ENCODE measurements at regions not wholly inside any gene's neighbourhood (a gene's known extent, or its start where the extent isn't known, plus 50 kb on each side); places are given as distances from the start of the nearest gene placed in this dataset.
A peak's percentile ranks its signal among the peaks of the same experiment; 100 is the strongest.

DNA sequence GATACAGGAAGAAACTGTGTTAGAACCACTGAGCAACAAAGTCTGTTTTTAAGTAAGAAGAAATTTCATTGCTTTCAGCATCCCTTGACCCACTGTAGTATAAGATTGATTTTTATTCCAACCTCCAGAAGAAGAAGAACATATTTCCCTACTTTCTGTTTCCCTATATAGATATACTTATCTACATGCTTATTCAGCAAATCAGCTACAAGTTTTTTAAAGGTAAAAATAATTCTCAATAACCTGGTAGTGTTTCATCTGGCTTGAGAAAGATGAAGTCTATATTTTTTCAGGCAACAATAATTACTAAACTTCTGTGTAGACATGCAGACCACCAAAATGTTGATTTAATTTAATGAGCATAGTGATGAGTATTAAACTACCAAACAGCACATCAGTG lies 201.0 kb downstream of the OSTF1 start:
- Histone ChIP-seq H3K27me3 (ENCODE audit: insufficient read depth, low read length, poor library complexity, severe bottlenecking) (no peaks in the 10 kb centered on the region), H3K4me2 (ENCODE audit: low read depth, low read length, poor library complexity, severe bottlenecking) (no peak overlapping the region), H3K9me3 (ENCODE audit: insufficient read depth, low read depth, low read length) (no peaks in the 10 kb centered on the region), H3F3A (ENCODE audit: low read depth) (no peaks in the 10 kb centered on the region), H3K9me2 (replicated peaks; ENCODE audit: low read depth, low read length) (no peaks in the 10 kb centered on the region), H4K20me1 (ENCODE audit: insufficient read depth, low read length, poor library complexity, severe bottlenecking) (no peaks in the 10 kb centered on the region), H3K4me3 (ENCODE audit: low read length, poor library complexity, severe bottlenecking) (no peak overlapping the region), H3K9ac (ENCODE audit: low read depth, low read length, poor library complexity, severe bottlenecking) (no peak overlapping the region), H3K79me2 (ENCODE audit: insufficient read depth, low read length) (no peaks in the 10 kb centered on the region), H2AFZ (ENCODE audit: low read length) (no peak overlapping the region), H3K4me1 (ENCODE audit: insufficient read depth, low read length, poor library complexity, severe bottlenecking) (no peaks in the 10 kb centered on the region), H3K36me3 (ENCODE audit: insufficient read depth, low read length) (no peaks in the 10 kb centered on the region)
- TF ChIP-seq, protein P1, sequence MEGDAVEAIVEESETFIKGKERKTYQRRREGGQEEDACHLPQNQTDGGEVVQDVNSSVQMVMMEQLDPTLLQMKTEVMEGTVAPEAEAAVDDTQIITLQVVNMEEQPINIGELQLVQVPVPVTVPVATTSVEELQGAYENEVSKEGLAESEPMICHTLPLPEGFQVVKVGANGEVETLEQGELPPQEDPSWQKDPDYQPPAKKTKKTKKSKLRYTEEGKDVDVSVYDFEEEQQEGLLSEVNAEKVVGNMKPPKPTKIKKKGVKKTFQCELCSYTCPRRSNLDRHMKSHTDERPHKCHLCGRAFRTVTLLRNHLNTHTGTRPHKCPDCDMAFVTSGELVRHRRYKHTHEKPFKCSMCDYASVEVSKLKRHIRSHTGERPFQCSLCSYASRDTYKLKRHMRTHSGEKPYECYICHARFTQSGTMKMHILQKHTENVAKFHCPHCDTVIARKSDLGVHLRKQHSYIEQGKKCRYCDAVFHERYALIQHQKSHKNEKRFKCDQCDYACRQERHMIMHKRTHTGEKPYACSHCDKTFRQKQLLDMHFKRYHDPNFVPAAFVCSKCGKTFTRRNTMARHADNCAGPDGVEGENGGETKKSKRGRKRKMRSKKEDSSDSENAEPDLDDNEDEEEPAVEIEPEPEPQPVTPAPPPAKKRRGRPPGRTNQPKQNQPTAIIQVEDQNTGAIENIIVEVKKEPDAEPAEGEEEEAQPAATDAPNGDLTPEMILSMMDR (conservative IDR thresholded peaks at IDR 0.05; ENCODE audit: low read length), result no peak
- no peak for TF ChIP-seq EZH2phosphoT487 (IDR thresholded peaks at IDR 0.05; ENCODE audit: borderline replicate concordance)

GRCh38 chr9:75299324-75299723 lies 211.0 kb downstream of the OSTF1 start:
- H3K4me3 ChIP-seq (ENCODE audit: low read length, poor library complexity, severe bottlenecking), result no peak overlapping the region
- no peaks in the 10 kb centered on the region for H3F3A ChIP-seq (ENCODE audit: low read depth)
- no peaks in the 10 kb centered on the region for H3K27me3 ChIP-seq (ENCODE audit: insufficient read depth, low read length, poor library complexity, severe bottlenecking)
- no peaks in the 10 kb centered on the region for H3K79me2 ChIP-seq (ENCODE audit: insufficient read depth, low read length)
- no peaks in the 10 kb centered on the region for H3K9me3 ChIP-seq (ENCODE audit: insufficient read depth, low read depth, low read length)
- H3K9ac ChIP-seq (ENCODE audit: low read depth, low read length, poor library complexity, severe bottlenecking), result no peak overlapping the region
- no peaks in the 10 kb centered on the region; the same call in 1 of the 2 replicates for H3K9me2 ChIP-seq (replicated peaks; ENCODE audit: low read depth, low read length)
- no peak overlapping the region for H2AFZ ChIP-seq (ENCODE audit: low read length)
- TF ChIP-seq, protein P1 (conservative IDR thresholded peaks at IDR 0.05; ENCODE audit: low read length), result no peak
- no peak for TF ChIP-seq EZH2phosphoT487 (IDR thresholded peaks at IDR 0.05; ENCODE audit: borderline replicate concordance)
- H3K4me1 ChIP-seq (ENCODE audit: insufficient read depth, low read length, poor library complexity, severe bottlenecking), result no peaks in the 10 kb centered on the region
- H3K4me2 ChIP-seq (ENCODE audit: low read depth, low read length, poor library complexity, severe bottlenecking), result no peak overlapping the region
- H3K36me3 ChIP-seq (ENCODE audit: insufficient read depth, low read length), result no peaks in the 10 kb centered on the region
- no peaks in the 10 kb centered on the region for H4K20me1 ChIP-seq (ENCODE audit: insufficient read depth, low read length, poor library complexity, severe bottlenecking)

- TF ChIP-seq, protein P1 (conservative IDR thresholded peaks at IDR 0.05; ENCODE audit: low read length), result peak; percentile 22; the same call in 1 of the 2 replicates
- no peak for TF ChIP-seq EZH2phosphoT487 (IDR thresholded peaks at IDR 0.05; ENCODE audit: borderline replicate concordance)
Measured at GRCh38 chr9:75333624-75334023, 245.3 kb downstream of the OSTF1 start.

More at GRCh38 chr9:75333624-75334023, 245.3 kb downstream of the OSTF1 start:
- Histone ChIP-seq H4K20me1 (ENCODE audit: insufficient read depth, low read length, poor library complexity, severe bottlenecking) (no peaks in the 10 kb centered on the region), H3K27me3 (ENCODE audit: insufficient read depth, low read length, poor library complexity, severe bottlenecking) (no peaks in the 10 kb centered on the region), H3K36me3 (ENCODE audit: insufficient read depth, low read length) (no peaks in the 10 kb centered on the region), H3K9ac (ENCODE audit: low read depth, low read length, poor library complexity, severe bottlenecking) (no peak overlapping the region), H3K4me1 (ENCODE audit: insufficient read depth, low read length, poor library complexity, severe bottlenecking) (no peaks in the 10 kb centered on the region), H3K4me2 (ENCODE audit: low read depth, low read length, poor library complexity, severe bottlenecking) (no peak overlapping the region), H3K9me2 (replicated peaks; ENCODE audit: low read depth, low read length) (no peaks in the 10 kb centered on the region), H3K79me2 (ENCODE audit: insufficient read depth, low read length) (no peaks in the 10 kb centered on the region), H3K9me3 (ENCODE audit: insufficient read depth, low read depth, low read length) (no peaks in the 10 kb centered on the region), H3F3A (ENCODE audit: low read depth) (no peaks in the 10 kb centered on the region), H2AFZ (ENCODE audit: low read length) (no peak overlapping the region), H3K4me3 (ENCODE audit: low read length, poor library complexity, severe bottlenecking) (no peak overlapping the region)

Measured in Loucy (cell line).